ENCODE measurements at regions not wholly inside any gene's neighbourhood (a gene's known extent, or its start where the extent isn't known, plus 50 kb on each side); places are given as distances from the start of the nearest gene placed in this dataset.

GRCh38 chr2:16192416-16193216 lies 252.3 kb downstream of the MYCN start:
- Histone ChIP-seq H3K4me3 (ENCODE audit: control insufficient read depth in 1 of 7, extremely low read depth in 1 of 7, insufficient read depth in 4 of 7, low read depth in 2 of 7, low read length in 6 of 7) (no peak overlapping the region), H3K36me3 (ENCODE audit: control insufficient read depth in 4 of 4, insufficient read depth in 4 of 4, low read length in 3 of 4) (no peaks in the 10 kb centered on the region), H3K9me3 (ENCODE audit: control extremely low read depth in 1 of 5, control insufficient read depth in 4 of 5, insufficient read depth in 2 of 5, low read depth in 1 of 5, low read length in 4 of 5) (no peaks in the 10 kb centered on the region), H3K4me1 (ENCODE audit: control extremely low read depth in 1 of 4, control insufficient read depth in 4 of 4, insufficient read depth in 4 of 4, low read length in 3 of 4) (no peaks in the 10 kb centered on the region), H3K27ac (ENCODE audit: insufficient read depth in 1 of 2, low read depth in 1 of 2, low read length in 2 of 2, poor library complexity in 1 of 2, severe bottlenecking in 2 of 2) (no peak overlapping the region), H3K27me3 (replicated peaks in 2 of 5; ENCODE audit: control insufficient read depth in 4 of 5, insufficient read depth in 5 of 5, low read length in 4 of 5) (no peaks in the 10 kb centered on the region)
- ChIA-PET POLR2A (no interaction called here), CTCF (no interaction called here)
- WGBS (ENCODE audit: insufficient coverage): 98% methylated on average over 6 of the region's 10 CpGs
- no peak for DNase-seq

DNA sequence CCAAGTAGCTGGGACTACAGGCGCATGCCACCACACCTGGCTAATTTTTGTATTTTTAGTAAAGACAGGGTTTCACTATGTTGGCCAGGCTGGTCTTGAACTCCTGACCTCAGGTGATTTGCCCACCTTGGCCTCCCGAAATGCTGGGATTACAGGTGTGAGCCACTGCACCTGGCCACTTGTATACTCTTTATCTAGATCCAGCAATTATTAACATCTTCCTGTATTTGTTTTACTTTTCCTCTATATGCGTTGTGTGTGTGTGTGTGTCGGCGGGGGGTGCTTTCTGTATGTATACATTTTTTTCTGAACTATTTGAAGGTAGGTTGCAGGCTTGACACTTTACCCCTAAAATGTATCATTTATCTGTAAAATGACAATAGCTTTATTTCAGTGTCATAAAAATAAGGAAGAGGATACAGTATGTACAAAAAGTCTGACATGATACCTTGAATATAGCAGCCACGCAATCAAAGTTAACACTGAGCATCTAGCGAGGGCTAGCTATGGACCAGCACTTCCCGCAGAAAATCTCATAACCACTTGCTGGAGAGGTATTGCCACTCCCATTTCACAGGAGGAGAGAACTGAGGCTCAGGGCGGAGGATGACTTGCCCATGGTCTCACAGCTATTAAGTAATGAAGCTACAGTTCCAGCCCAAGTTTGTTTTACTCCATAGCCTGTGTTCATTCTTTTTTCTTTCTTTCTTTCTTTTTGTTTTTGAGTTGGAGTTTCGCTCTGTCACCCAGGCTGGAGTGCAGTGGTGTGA lies 251.3 kb downstream of the MYCN start:
- no peaks in the 10 kb centered on the region for H3K4me1 ChIP-seq (ENCODE audit: control extremely low read depth in 1 of 4, control insufficient read depth in 4 of 4, insufficient read depth in 4 of 4, low read length in 3 of 4)
- 100% methylated on average over 3 of the region's 10 CpGs for WGBS (ENCODE audit: insufficient coverage)
- no peak overlapping the region for H3K27ac ChIP-seq (ENCODE audit: insufficient read depth in 1 of 2, low read depth in 1 of 2, low read length in 2 of 2, poor library complexity in 1 of 2, severe bottlenecking in 2 of 2)
- no peaks in the 10 kb centered on the region for H3K9me3 ChIP-seq (ENCODE audit: control extremely low read depth in 1 of 5, control insufficient read depth in 4 of 5, insufficient read depth in 2 of 5, low read depth in 1 of 5, low read length in 4 of 5)
- ChIA-PET CTCF (no interaction called here), POLR2A (no interaction called here)
- H3K36me3 ChIP-seq (ENCODE audit: control insufficient read depth in 4 of 4, insufficient read depth in 4 of 4, low read length in 3 of 4): no peaks in the 10 kb centered on the region
- H3K4me3 ChIP-seq (ENCODE audit: control insufficient read depth in 1 of 7, extremely low read depth in 1 of 7, insufficient read depth in 4 of 7, low read depth in 2 of 7, low read length in 6 of 7): no peak overlapping the region
- H3K27me3 ChIP-seq (replicated peaks in 2 of 5; ENCODE audit: control insufficient read depth in 4 of 5, insufficient read depth in 5 of 5, low read length in 4 of 5): no peaks in the 10 kb centered on the region
- no peak for DNase-seq

- Histone ChIP-seq H3K9me3 (ENCODE audit: control extremely low read depth in 1 of 5, control insufficient read depth in 4 of 5, insufficient read depth in 2 of 5, low read depth in 1 of 5, low read length in 4 of 5) (no peaks in the 10 kb centered on the region), H3K27me3 (replicated peaks in 2 of 5; ENCODE audit: control insufficient read depth in 4 of 5, insufficient read depth in 5 of 5, low read length in 4 of 5) (no peaks in the 10 kb centered on the region), H3K4me3 (ENCODE audit: control insufficient read depth in 1 of 7, extremely low read depth in 1 of 7, insufficient read depth in 4 of 7, low read depth in 2 of 7, low read length in 6 of 7) (no peak overlapping the region), H3K27ac (ENCODE audit: insufficient read depth in 1 of 2, low read depth in 1 of 2, low read length in 2 of 2, poor library complexity in 1 of 2, severe bottlenecking in 2 of 2) (no peak overlapping the region), H3K36me3 (ENCODE audit: control insufficient read depth in 4 of 4, insufficient read depth in 4 of 4, low read length in 3 of 4) (no peaks in the 10 kb centered on the region), H3K4me1 (ENCODE audit: control extremely low read depth in 1 of 4, control insufficient read depth in 4 of 4, insufficient read depth in 4 of 4, low read length in 3 of 4) (no peaks in the 10 kb centered on the region)
- WGBS (ENCODE audit: insufficient coverage): 84% methylated on average over 7 of the region's 8 CpGs
- POLR2A ChIA-PET: no interaction called here
- CTCF ChIA-PET: interaction anchor here (0.6 kb wide), 1 partner anchor 258 kb away, joined by 3 read pairs; no protein-coding TSS in a partner anchor
- no peak for DNase-seq
Measured at GRCh38 chr2:16190446-16191270, 250.3 kb downstream of the MYCN start.

- Histone ChIP-seq H3K9me3 (ENCODE audit: control extremely low read depth in 1 of 5, control insufficient read depth in 4 of 5, insufficient read depth in 2 of 5, low read depth in 1 of 5, low read length in 4 of 5) (no peaks in the 10 kb centered on the region), H3K4me3 (ENCODE audit: control insufficient read depth in 1 of 7, extremely low read depth in 1 of 7, insufficient read depth in 4 of 7, low read depth in 2 of 7, low read length in 6 of 7) (no peak overlapping the region), H3K27ac (ENCODE audit: insufficient read depth in 1 of 2, low read depth in 1 of 2, low read length in 2 of 2, poor library complexity in 1 of 2, severe bottlenecking in 2 of 2) (no peak overlapping the region), H3K4me1 (ENCODE audit: control extremely low read depth in 1 of 4, control insufficient read depth in 4 of 4, insufficient read depth in 4 of 4, low read length in 3 of 4) (no peaks in the 10 kb centered on the region), H3K36me3 (ENCODE audit: control insufficient read depth in 4 of 4, insufficient read depth in 4 of 4, low read length in 3 of 4) (no peaks in the 10 kb centered on the region), H3K27me3 (replicated peaks in 2 of 5; ENCODE audit: control insufficient read depth in 4 of 5, insufficient read depth in 5 of 5, low read length in 4 of 5) (no peaks in the 10 kb centered on the region)
- no peak for DNase-seq
- POLR2A ChIA-PET: no interaction called here
- CTCF ChIA-PET: no interaction called here
- WGBS (ENCODE audit: insufficient coverage): 83% methylated on average over 1 of the region's 3 CpGs
Measured at GRCh38 chr2:16189836-16190160, 249.4 kb downstream of the MYCN start.

DNA sequence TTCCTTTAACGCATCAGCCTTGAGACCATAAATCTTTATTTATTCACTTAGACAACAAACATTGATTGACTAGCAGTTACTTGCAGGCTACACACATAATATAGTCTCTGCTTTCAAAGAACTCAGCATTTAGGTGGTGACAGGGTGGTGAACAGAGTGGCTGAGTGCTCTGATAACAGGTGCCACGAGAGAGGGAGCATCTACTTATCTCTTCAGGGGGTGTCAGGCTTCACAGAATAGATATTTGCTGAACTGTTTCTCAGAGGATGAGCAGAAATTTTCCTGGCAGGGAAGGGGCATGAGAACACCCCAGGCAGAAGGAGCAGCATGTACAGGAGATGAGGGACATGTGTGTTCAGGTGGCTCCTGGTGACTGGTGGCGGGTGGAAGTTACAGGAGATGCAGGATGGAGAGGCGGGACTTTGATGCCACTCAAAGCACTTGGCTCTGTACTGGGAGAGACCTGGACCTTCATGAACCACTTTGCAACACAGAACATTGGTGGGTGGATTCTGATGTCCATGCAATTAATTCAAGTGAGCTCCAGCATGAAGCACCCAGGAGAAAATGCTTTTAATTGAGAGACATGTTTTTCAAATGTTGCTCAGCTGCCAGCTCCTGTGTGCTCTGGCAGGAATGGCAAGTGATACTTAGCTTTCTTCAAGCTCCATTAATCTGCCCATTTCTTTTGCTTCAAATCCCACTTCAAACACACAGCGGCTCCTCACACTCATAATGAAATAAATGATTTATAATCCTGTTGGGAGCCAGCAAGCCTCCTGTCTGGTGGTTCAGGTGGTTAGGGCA lies 248.9 kb downstream of the MYCN start:
- no peaks in the 10 kb centered on the region for H3K4me1 ChIP-seq (ENCODE audit: control extremely low read depth in 1 of 4, control insufficient read depth in 4 of 4, insufficient read depth in 4 of 4, low read length in 3 of 4)
- 89% methylated on average over 4 of the region's 5 CpGs for WGBS (ENCODE audit: insufficient coverage)
- POLR2A ChIA-PET: no interaction called here

DNA sequence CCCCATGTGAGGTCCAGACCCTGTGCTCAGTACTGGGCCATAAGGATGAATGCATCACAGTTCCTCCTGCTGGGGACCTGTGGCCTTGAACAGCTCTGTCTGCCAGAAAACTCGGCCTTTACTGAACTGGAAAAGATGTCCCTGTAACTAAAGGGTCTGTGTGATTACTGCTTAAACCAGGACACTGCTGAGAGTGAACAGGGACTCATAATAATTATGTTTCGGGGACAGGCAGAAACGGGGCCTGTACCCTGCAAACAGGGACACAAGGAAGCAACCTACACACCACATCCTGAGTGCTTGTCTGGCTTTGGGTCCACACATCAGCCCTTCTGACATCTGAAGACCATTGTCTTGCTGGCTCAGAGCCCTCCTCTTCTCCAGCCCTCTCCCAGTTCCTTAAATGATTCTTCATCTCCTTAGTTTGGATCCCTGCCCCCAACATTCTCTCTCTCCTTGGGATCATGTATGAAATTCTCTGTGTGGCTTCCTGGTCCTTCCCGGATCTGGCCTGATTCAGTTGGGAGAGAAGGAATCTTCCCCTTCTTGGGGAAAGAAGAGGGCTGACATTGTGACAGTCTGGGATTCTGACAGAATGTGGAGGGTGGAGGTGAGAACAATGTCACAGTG lies 248.0 kb downstream of the MYCN start:
- DNase-seq: no peak
- Histone ChIP-seq H3K9me3 (ENCODE audit: control extremely low read depth in 1 of 5, control insufficient read depth in 4 of 5, insufficient read depth in 2 of 5, low read depth in 1 of 5, low read length in 4 of 5) (no peaks in the 10 kb centered on the region), H3K36me3 (ENCODE audit: control insufficient read depth in 4 of 4, insufficient read depth in 4 of 4, low read length in 3 of 4) (no peaks in the 10 kb centered on the region), H3K4me3 (ENCODE audit: control insufficient read depth in 1 of 7, extremely low read depth in 1 of 7, insufficient read depth in 4 of 7, low read depth in 2 of 7, low read length in 6 of 7) (no peak overlapping the region), H3K27me3 (replicated peaks in 2 of 5; ENCODE audit: control insufficient read depth in 4 of 5, insufficient read depth in 5 of 5, low read length in 4 of 5) (no peaks in the 10 kb centered on the region), H3K4me1 (ENCODE audit: control extremely low read depth in 1 of 4, control insufficient read depth in 4 of 4, insufficient read depth in 4 of 4, low read length in 3 of 4) (no peaks in the 10 kb centered on the region), H3K27ac (ENCODE audit: insufficient read depth in 1 of 2, low read depth in 1 of 2, low read length in 2 of 2, poor library complexity in 1 of 2, severe bottlenecking in 2 of 2) (no peak overlapping the region)
- 94% methylated on average over 2 of the region's 4 CpGs for WGBS (ENCODE audit: insufficient coverage)
- ChIA-PET CTCF (no interaction called here), POLR2A (no interaction called here)

More for the DNA sequence above, 248.9 kb downstream of the MYCN start:
- no peak overlapping the region for H3K4me3 ChIP-seq (ENCODE audit: control insufficient read depth in 1 of 7, extremely low read depth in 1 of 7, insufficient read depth in 4 of 7, low read depth in 2 of 7, low read length in 6 of 7)
- CTCF ChIA-PET: no interaction called here
- H3K27ac ChIP-seq (ENCODE audit: insufficient read depth in 1 of 2, low read depth in 1 of 2, low read length in 2 of 2, poor library complexity in 1 of 2, severe bottlenecking in 2 of 2): no peak overlapping the region
- H3K36me3 ChIP-seq (ENCODE audit: control insufficient read depth in 4 of 4, insufficient read depth in 4 of 4, low read length in 3 of 4): no peaks in the 10 kb centered on the region
- DNase-seq: no peak
- no peaks in the 10 kb centered on the region for H3K27me3 ChIP-seq (replicated peaks in 2 of 5; ENCODE audit: control insufficient read depth in 4 of 5, insufficient read depth in 5 of 5, low read length in 4 of 5)
- no peaks in the 10 kb centered on the region for H3K9me3 ChIP-seq (ENCODE audit: control extremely low read depth in 1 of 5, control insufficient read depth in 4 of 5, insufficient read depth in 2 of 5, low read depth in 1 of 5, low read length in 4 of 5)

All from common myeloid progenitor, CD34-positive (primary cell).